Testis (tissue), 2 donors: ENCODE measurements at regions not wholly inside any gene's neighbourhood (a gene's known extent, or its start where the extent isn't known, plus 50 kb on each side); places are given as distances from the start of the nearest gene placed in this dataset.

Experiments
- POLR2A ChIP-seq: fragments of 450-650 bp; IDR thresholded peaks from one replicate; pipeline ENCODE4 v1.6.1; 2017; ENCODE audit warnings: antibody characterized with exemption, mild to moderate bottlenecking, moderate library complexity
- TF ChIP-seq, protein P1 (sequence below), 3 experiments: fragments of 450-650 bp in 2 of 3; fragments of 200-600 bp in 1 of 3; sonication (generic) in 1 of 3; IDR thresholded peaks; one replicate each; pipeline ENCODE4 v1.5.1; 2016 to 2019; ENCODE audit warnings: antibody characterized with exemption in 3 of 3, mild to moderate bottlenecking in 2 of 3, moderate library complexity in 1 of 3

DNA sequence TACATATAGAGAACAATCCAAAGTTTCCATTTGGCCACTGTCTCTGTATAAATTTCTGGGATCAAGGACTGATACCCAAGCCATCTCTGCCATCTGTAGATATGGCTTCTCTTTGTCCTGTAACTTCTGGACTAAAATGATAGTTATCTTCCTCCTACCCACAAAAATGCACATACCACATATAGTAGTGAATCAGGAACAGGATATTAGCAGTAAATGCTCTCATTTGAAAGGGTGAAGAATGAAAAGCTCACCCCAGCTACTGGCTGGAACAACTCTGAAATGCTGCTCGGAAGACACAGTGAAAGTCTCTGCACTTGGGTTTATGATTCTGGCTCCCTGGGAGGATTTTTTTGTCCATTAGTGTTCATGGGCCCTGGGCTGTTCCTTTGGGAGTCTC lies 856.4 kb upstream of the LRRC4C start:
- TF ChIP-seq, protein P1, sequence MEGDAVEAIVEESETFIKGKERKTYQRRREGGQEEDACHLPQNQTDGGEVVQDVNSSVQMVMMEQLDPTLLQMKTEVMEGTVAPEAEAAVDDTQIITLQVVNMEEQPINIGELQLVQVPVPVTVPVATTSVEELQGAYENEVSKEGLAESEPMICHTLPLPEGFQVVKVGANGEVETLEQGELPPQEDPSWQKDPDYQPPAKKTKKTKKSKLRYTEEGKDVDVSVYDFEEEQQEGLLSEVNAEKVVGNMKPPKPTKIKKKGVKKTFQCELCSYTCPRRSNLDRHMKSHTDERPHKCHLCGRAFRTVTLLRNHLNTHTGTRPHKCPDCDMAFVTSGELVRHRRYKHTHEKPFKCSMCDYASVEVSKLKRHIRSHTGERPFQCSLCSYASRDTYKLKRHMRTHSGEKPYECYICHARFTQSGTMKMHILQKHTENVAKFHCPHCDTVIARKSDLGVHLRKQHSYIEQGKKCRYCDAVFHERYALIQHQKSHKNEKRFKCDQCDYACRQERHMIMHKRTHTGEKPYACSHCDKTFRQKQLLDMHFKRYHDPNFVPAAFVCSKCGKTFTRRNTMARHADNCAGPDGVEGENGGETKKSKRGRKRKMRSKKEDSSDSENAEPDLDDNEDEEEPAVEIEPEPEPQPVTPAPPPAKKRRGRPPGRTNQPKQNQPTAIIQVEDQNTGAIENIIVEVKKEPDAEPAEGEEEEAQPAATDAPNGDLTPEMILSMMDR (IDR thresholded peaks at IDR 0.05): no peak
- no peak for TF ChIP-seq POLR2A
